ENCODE measurements at regions not wholly inside any gene's neighbourhood (a gene's known extent, or its start where the extent isn't known, plus 50 kb on each side); places are given as distances from the start of the nearest gene placed in this dataset.
"Not testable (repeated sequence)": the region's sequence is repeated elsewhere in the genome, so short reads cannot be mapped to it uniquely, and the experiment has no call there.

DNA sequence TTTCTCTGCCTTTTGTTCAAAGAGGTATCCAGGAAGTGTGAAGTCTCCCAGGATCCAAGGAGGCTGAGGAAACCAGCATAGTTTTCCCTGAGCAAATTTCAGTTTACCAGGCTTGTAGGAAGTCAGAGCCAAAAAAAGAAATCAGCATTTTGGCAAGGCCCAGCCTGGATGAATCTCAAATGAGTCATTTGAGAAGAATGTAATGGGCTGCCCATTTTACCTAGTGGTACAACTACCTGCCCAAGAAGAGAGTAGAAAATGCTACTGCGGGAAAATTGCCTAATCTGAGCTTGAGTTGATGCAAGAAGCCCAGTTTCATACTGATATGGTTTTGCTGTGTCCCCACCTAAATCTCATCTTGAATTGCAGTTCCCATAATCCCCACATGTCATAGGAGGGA, 284.1 kb upstream of the ZNF507 start:
- DNase-seq = no peak

GRCh38 chr19:32063601-32064000, 281.8 kb upstream of the ZNF507 start:
- no peak for DNase-seq

GRCh38 chr19:32066056-32066455, 279.4 kb upstream of the ZNF507 start:
- no peak for DNase-seq

- no peak for DNase-seq
Measured at GRCh38 chr19:32067685-32068084, 277.7 kb upstream of the ZNF507 start.

DNA sequence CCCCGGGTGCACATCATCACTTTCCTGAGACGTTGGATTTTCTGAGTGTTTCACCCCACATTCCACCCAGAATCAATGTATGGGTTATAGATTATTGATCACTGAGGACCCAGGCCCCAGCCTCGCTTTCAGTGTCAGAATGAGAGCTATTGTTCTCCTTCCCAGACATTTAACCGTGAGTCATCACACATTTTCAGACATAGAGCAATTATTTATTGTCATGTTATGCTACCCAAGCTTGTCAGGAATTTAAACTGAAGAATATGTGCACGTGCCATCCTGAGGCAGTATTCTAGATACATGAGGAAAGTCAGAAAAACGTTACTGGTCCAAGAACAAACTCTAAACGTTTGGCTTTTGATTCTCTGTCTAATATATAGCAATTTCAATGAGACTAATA, 276.6 kb upstream of the ZNF507 start:
- DNase-seq = peak; percentile 27

GRCh38 chr19:32070101-32070500, 275.3 kb upstream of the ZNF507 start:
- DNase-seq = no peak

DNA sequence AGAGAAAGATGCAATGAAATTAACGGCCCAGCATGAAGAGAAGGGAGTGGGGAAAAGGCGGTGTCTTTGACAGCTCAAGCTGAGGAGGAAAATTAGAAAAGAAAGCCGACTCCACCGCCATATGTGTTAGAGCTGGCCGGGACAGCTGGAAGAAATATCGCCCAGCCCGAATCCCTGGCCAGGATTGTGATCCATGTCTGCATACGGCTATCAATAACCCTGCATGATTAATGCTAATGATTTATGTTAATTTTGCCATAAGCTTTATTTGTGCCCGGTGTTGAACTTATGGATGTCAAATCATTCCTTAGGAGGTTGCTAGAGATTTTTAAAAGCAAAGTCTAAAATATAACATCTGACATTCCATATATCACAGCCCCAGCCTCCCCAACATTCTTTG, 263.4 kb upstream of the ZNF507 start:
- no peak for DNase-seq

DNA sequence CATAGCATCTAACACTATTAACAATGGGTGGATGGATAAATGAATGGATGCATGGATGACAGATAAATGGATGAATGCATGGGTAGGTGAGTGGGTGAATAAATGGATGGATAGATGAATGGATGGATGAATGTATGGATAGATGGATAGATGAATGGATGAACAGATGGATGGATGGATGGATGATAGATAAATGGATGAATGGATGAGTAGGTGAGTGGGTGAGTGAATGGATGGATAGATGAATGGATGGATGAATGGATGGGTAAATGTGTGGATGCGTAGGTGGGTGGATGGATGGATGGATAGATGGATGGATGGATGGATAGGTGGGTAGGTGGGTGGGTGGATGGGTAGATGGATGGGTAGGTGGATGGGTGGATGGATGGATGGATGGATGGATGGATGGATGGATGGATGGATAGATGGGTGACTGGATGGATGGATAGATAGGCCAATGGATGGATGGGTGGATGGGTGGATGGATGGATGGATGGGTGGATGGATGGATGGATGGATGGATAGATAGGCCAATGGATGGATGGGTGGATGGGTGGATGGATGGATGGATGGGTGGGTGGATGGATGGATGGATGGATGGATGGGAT, 260.6 kb upstream of the ZNF507 start:
- DNase-seq = not testable (repeated sequence)

DNA sequence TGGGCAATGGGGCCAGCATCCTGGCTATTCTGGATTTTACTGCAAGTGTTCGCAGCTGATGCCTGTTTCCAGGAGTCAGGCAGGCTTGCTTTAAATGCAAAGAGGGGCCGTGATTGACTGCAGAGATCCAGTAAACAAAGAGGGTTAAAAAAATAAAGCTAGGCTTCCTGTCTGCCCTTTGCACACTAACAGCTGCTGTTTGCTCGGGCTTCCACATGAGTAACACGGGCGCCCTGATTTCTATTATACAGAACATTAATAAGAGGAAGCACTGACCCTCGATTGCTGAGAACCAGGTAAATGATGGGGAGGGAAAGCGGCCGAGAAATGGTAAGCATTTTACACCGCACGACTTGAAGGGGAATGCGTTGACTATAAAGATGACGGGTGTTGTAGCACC, 254.2 kb upstream of the ZNF507 start:
- no peak for DNase-seq

DNA sequence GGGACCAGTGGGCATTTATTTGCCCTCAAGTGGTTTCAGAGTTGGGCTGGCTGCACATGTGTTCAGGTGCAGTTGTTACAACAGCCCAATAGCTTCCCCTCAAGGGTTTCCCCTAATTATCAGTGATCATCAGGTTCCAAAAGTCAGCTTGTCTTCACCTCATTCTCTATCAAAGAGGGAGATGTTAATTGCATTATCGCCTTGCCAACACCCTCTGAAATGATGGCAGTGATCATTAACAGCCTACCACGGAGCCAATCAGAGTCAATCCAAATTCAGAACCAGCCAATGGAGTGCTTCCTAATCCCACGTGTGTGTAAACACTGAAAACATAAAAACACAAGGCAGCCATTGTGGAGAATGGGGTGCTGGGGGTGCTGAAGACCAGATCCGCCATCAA, 248.4 kb upstream of the ZNF507 start:
- DNase-seq = no peak

DNA sequence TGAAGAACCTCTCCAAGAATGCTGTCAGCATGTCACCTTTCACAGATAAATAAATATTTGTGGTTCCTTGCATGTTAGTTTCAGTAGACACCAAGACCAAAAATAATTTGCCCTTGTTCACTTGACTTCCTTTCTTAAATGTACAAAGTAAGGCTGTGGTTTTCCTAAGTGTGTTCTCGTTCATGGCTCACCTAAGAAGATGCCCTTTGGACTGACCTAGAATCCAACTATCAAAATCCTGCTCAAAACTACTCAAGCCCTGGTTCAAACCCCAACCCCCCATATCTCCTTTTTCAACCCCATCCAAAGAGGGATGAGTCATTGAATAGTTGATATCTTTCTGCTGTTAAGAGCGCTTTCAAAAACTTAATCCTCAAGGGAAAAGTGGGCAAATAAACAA, 247.8 kb upstream of the ZNF507 start:
- DNase-seq = no peak

DNA sequence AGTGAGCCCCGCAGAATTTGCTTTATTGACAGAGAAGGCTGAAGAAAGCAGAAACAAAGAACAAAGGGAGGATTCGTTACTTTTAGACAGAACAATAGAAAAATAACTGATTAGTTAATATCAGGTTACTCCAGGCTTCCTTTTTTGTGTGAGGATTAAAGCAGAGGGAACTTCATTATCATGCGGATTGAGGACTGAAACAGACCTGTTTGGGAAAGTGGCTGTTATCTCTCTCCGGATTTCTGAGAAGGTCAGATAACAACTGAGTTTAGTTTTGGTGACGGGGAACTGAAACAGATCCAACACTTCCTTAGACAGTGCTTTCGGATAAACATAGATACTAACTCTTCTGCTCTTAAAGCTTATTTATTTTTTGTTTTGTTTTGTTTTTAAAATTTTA, 246.4 kb upstream of the ZNF507 start:
- no peak for DNase-seq

- DNase-seq = no peak
Measured at GRCh38 chr19:32101206-32101605, 244.2 kb upstream of the ZNF507 start.

DNA sequence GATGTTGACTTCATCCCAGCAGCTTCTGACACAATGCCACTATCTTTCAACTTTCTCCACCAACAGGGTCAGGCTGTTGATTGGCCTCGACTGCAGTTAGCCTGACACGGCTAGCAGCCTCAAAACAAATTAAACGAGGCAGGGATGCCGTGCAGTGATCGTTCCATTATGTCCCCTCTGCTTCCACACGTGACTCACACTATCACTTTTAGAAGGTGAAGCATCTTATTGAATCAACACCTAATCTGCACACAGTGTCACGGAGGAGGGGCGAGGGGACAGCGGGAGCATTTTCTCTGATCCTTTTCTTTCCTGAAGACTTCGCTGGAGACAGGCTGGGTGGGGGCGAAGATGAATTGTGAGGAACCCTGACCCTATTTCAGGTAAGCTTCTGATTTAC, 241.9 kb upstream of the ZNF507 start:
- no peak for DNase-seq

DNA sequence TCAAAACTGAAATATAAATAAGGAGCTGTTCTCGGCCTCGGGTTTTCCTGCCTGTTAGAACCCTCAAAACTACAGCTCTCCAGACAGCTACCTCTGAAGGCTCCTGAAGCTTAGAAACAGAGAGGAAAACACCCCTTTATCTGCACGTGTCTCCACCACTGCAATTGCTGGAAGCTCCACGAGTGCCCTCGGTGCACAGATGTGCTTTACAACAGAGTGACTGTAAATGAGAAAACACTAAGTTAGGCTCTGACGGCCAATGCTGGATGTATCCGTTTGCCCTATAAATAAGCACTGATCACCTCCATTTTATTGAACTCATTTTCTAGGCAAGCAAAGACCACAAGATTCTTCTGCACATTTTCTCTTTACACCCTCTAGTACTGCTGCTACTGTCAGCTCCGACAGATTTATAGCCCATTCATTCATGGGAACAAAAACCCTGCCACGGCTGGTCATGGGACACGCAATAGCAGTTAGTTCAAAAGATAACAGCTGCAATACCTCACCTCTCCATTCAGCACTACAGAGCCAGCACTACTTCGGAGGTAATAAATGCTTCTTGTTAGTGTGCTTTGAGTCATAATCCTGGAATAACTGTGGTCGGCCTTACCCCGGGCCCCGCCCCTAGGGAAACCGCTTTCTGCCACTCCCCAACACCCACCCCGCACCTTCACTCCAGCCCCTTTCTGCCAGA, 241.1 kb upstream of the ZNF507 start:
- DNase-seq = peak; percentile 29

DNA sequence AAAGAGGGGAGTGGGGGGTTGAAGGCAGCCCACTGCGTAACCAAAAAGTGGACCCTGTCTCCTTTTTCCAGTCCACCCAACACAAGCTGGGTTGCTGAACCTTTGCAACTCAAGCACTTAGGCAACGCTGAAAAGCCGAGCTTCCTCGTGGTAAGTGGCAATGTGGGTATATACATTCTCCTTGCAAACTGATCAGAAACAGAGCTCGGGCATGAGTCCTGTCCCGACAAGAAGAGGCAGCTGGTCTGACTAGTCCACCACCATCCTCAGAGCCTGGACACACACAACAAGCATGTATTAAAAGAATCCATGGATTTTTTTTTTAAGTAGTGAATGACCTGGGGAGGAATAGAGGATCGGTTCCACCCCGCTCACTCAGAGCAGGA, 240.6 kb upstream of the ZNF507 start:
- no peak for DNase-seq

DNA sequence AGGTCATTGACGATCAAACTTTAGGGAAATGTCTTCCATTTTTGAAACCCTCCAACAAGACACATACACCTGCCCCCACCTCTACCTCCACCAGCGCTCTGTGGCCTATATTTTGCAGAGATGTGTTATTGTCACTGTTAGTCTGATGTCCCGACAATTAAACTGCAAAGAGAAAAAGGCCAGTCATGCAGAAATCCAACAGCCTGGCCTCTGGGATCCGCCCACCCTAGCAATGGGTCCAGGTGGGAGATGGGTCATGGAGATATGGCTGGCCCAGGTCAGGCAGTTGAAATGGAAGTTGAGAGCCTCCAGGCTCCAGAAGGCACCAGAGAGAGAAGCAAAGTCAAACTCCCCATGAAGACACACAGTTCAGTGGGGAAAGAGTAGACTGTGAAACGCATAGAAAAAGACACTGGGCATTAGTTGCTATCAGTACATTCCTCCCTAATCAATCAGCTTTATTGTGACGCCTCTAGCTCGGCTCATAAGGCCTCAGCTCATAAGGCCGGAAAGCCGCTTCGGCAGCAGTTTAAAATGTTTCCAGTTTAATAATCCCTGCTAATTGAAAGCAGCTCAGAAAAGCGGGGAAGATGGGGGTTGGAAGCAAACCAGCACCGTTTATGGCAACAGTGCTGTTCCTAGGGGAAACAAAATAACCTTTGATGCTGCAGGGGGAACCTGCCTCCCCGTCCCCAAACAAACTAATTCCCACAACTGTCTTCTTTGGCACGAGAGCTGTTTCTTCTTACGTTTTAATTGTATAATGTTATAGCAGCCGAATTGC, 239.7 kb upstream of the ZNF507 start:
- no peak for DNase-seq

GRCh38 chr19:32122258-32122657, 223.2 kb upstream of the ZNF507 start:
- no peak for DNase-seq

DNA sequence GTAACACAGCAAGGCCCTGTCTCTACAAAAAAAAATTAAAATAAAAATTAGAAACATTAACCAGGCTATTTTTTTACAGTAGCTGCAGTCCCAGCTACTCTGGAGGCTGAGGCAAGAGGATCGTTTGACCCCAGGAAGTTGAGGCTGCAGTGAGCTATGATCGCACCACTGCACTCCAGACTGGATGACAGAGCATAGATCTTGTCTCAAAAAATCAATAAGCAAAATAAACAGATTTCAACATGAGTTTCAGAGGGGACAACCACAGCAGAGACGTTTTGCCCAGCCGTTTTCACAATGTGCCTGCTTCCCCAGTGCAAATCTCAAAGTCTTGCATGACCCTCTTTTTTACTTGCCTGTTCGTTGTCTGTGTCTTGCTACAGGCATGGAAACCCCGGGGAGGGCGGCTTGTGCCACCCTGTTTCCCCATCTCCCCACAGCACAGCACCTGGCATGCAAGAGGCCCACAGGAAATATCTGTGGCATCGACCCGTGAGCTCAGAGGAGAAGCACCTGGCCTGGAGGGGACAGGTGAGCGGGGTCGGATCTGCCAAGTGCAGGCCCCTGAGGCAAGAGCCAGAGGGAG, 222.0 kb upstream of the ZNF507 start:
- no peak for DNase-seq

DNA sequence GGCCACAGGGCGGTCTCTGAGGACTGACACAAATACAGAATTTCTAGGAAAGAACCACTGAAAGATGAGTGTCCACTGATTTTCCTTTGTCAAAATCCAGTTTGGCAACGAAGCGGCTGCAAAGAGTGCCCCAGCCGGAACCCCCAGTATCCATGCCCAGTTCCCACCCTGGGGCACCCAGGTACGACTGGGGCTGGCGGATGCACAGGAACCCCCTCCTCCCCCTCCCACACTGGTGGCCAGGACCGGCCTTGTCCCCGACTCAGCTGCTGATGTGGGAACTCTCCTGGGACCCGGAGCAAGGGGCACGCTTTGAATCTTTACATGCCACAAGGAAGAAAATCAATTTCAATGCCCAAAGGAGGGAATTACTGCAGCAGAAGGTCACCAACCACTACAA, 220.8 kb upstream of the ZNF507 start:
- DNase-seq = no peak

GRCh38 chr19:32129141-32129540, 216.3 kb upstream of the ZNF507 start:
- DNase-seq = peak; percentile 4

GRCh38 chr19:32130332-32130731, 215.1 kb upstream of the ZNF507 start:
- DNase-seq = no peak

GRCh38 chr19:32131005-32131404, 214.4 kb upstream of the ZNF507 start:
- no peak for DNase-seq

- DNase-seq = no peak
Measured at GRCh38 chr19:32138416-32138815, 207.0 kb upstream of the ZNF507 start.

All from fibroblast of skin of abdomen (primary cell).